ENCODE measurements at regions not wholly inside any gene's neighbourhood (a gene's known extent, or its start where the extent isn't known, plus 50 kb on each side); places are given as distances from the start of the nearest gene placed in this dataset.
"Not testable (repeated sequence)": the region's sequence is repeated elsewhere in the genome, so short reads cannot be mapped to it uniquely, and the experiment has no call there.

DNA sequence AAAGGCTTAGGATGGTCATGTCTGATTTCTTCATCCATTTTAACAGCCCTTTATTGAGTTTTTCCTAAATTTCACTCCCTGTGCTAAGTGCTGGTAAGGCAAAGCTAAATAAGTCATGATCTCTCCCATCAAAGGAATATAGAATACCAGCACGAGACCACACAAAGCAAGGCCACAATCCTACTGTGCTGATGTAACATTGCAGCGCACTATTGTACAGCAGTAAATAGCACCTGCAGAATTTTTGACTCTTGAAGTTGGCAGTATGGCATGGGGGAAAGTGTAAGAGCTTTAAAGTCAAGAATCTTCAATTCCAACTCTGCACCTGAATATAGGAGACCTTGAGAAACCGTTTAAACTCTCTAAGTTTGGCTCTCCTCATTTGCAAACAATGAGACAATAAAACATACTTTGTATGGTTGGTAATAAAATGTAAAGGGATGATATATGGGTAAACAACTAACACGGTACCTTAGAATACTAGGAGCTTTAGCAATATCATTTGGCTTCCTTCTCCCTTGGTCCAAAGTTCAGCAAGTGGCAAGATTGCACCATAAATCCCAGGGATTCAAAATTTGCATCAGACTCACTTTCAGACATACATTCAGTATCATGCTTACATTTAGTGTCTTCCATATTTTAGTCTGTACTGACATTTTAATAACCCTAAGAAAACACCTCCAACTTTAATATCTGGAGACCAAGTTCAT is 132.9 kb upstream of the PRDX6 start:
- no peak for DNase-seq

DNA sequence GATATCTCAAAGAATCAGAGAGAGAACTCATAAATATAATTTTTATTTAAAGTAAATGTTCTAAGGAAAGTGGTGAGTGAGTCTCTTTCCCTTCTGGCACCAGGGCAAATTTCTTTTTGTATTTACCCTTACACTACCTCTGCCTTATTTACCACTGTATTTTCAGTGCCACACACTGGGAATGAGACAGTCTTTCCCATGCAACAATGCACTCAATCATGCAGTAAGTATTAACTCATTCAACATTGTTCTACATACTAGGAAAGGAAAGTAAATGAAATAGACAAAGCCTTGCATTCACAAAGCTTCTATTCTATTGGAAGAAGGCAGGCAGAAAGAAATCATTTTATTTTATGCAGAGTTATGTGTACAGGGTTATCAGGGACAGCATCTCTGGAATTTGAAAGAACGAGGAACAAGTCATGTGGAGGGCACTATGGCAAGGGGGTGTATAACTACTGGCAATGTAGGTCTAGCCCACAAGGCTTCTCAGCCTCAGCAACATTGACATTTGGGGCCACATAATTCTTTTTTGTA is 129.8 kb upstream of the PRDX6 start:
- DNase-seq: no peak

DNA sequence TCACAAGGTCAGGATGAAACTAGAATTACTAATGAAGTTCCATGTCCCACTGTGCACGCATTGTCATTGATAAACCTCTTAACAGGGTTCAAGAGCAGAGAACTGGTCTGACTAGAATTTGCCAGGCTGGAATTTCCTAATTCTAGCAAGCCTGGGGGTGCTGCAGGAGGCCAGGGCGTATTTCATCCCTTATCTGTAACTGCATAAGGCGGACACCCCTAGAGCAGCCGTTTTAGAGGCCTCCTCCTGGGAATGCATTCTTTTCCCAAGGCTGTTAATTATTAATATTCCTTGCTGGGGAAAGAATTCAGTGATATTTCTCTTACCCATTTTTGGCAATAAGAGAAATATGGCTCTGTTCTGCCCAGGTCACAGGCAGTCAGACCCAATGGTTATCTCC is 124.5 kb upstream of the PRDX6 start:
- DNase-seq: not testable (repeated sequence)

DNA sequence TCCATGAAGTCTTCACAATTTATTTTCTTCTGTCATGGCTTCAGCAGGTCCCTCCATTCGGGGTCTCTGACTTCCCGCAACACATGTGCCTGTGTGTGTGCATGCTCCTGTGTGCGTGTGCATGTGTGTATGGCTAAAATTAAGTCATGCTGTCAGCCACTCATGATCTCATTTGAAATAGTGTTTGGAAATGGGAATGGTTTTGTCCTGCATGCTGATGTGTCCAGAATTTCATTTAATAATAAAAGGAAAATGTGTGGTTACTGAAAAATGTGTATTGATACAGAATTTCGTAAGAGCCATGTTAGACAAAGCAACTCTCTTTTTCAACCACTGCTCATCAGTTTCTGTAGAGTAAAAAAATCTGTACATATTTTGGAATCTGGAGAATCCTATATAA is 123.8 kb upstream of the PRDX6 start:
- DNase-seq: no peak

DNA sequence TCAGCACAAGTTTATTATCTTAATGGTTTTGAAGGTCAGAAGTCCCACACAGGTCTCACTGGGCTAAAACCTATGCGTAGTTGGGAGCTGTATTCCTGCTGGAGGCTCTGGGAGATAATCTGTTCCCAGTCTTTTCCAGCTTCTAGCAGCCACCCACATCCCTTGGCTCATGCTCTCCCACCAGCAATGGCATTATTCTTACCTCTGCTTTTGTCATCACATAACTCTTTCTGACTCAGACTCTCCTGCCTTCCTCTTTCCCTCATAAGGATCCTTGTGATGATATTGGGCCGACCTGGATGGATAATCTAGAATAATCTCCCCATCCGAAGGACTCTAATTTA is 122.2 kb upstream of the PRDX6 start:
- DNase-seq: no peak

DNA sequence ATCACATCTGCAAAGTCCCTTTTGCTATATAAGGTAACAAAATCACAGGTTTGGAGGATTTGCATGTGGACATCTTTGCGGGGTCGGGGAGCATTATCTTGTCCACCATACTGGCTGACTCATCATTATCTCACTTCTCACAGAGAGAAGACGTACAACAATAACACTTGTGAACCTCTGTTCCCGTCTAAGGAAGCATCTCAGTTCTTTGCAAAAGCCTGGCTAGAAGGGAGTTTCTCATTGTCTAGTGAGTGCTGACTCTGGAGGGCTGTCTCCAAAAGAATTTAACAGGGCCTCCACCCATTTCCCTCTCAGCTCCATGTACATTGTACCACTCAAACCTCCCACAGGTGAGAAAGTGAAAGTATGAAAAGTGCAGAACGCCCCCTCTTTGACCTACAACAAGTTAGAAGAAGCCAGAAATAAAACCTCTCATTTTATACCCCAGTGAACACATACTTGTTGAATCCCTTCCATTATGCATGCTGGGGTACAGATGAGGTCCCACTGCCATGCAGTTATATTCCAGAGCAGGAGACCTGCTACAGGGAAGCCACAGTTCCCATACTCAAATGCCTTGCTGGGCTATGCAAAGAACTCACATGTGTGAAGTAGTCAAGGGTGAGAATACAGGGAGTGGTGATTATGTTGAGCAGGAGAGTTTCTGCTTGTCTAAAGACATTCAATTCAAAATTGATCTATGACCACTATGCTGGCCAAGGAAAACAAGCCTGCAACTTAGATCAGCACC is 121.7 kb upstream of the PRDX6 start:
- DNase-seq: no peak

DNA sequence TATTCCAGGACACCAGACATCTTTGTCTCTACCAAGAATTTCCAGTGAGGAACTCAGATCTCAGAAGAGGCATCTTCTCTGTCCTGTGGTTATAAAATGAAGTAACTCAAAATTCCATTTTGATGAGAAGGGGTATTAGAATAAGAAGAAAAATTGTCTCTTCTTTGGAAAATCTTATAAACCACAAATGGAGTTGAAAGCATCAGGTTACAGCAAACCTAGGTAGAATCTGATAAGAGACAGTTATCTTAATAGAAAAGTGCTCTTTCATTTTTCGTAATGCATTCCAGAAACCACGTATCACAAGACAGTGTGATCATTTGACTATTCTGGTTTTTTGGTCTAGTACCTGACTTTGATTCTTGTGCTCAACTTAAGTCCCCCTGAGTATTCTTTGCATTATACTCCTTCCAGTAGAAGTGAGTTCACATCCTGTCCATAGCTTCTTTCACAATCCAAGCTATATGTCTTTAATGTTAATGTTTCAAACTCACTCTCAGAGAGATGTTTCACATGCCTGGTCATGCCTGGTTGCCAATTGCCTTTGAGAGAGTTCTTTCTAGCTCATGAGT is 120.9 kb upstream of the PRDX6 start:
- DNase-seq: no peak

DNA sequence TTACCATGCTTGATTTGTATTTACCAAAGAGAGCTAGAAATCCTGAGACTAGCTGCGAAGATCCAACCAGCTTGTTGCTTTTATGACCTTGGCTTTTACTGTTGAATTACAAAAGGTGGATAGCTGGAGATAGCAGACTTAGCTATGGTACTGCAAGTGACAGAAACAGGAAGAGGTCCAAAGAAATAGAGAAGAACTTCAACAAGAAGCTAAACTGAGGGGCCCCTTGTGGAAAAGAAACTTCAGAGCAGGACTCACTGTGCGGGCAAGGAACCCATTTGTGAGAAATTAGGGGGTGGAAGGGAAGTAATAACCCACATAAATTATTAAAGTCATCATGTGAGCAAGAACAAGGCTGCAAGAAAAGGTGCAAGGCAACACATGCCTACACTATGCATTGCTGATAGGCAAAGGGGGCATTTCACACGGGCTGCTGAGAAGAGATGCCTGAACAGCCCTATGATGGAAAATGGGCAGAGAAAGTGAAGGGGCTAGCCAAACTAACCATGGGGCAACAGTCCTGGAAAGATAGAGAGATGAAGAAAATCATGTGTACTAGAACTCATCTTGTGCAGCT is 116.6 kb upstream of the PRDX6 start:
- no peak for DNase-seq

DNA sequence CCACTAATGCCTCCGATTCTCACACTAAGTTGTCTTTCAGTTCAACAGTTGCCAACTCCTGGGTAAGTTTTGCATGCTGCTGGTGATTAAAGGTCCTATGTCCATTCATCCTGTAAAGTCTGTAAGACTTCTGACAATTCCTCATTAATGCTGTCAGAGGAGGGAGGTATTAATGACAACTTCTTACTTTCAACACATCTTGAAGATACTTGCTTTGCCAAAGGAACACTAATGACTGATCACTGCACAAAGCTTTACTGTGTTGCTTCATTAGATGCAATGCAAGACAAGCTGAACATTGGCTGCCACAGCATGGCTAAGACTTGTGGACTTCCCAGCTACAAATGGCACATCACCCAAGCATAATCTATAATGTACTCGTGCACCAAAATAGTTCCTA is 114.6 kb upstream of the PRDX6 start:
- DNase-seq: no peak

DNA sequence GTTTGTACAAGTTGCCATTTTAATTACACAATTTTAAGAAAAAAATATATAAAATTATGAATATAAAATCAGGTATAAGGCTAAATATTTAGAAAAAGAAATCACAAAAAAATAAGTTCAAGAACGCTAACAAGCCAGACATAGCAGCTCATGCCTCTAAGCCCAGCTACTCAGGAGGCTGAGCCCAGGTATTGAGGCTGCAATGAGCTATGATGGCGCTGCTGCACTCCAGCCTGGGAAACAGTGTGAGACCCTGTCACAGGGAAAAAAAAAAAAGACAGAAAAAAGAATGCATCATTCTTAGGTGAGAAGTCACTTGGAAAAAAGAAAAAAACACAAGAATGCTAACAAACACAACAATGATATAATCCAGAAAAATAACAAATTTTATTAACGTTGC is 112.3 kb upstream of the PRDX6 start:
- DNase-seq: no peak

DNA sequence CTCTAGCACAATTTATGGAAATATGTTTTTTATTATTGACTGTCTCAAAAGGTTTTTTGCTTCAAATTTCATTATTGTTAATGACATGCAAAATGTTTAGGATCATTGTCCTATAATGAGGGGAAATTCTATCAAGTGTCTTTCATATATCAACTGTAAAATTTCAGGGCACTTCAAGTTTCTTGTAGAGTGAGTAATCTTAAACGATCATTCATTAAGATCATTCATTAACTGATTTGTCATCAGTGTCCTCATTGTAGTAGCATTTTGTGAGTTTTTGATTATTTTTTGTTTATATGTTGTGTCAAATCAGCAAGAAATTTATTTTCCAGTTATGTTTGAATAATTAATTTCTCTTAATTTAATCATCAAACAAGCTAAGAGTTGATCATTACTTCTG is 111.8 kb upstream of the PRDX6 start:
- no peak for DNase-seq

DNA sequence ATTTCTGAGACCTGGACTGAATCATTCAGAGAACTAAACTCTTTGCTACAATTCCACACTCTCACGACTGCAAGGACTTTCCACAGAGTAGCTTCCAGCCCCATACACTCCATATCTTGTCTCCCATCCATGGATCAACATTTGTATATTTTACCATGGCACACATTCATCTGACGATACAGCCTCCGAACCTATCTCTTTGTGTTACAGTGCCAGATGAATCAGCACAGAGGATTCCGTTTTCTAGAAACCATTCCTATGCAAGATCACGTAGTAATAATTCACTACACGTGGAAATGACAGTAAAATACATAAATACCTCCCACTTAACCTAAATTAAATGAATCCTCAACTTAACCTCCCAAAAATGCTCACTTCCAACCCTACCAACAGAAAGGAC is 110.0 kb upstream of the PRDX6 start:
- DNase-seq: no peak

DNA sequence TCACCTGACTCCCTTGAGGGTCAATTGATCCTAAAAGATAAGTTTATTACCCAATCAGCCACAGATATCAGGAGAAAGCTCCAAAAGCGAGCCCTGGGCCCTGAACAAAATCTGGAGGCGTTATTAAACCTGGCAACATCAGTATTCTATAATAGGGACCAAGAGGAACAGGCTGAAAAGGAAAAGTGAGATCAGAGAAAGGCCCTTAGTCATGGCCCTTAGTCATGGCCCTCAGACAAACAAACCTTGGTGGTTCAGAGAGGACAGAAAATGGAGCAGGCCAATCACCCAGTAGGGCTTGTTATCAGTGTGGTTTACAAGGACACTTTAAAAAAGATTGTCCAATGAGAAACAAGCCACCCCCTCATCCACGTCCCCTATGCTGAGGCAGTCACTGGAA is 106.5 kb upstream of the PRDX6 start:
- DNase-seq: not testable (repeated sequence)

DNA sequence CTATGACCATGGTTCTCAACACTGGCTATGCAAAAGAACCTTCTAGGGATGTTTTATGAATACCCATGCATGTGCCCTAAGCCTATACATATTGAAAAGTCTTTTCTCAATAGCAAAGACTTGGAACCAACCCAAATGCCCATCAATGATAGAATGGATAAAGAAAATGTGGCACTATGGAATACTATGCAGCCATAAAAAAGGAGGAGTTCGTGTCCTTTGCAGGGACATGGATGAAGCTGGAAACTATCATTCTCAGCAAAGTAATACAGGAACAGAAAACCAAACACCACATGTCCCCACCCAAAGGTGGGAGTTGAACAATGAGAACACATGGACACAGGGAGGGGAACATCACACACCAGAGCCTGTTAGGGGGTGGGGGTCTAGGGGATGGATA is 101.1 kb upstream of the PRDX6 start:
- not testable (repeated sequence) for DNase-seq

DNA sequence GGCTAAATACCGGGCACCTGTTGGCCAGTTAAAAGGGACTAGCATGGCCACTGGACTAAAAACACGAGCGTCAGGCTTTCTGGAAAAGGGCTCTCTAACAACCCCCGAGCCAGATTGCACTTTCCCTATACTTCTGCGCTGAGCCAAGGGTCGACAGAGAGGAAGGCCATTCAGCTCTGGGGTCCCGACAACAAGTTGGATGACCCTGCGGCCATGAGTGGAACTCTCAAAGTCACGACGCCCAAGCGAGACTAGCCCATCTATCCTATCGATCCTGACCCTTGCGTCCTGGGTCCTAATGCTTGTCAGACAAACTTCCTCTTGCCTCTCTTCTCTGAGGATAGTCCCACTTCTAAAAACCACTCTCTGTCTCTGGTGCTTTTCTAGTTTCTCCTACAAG is 99.9 kb upstream of the PRDX6 start:
- no peak for DNase-seq

DNA sequence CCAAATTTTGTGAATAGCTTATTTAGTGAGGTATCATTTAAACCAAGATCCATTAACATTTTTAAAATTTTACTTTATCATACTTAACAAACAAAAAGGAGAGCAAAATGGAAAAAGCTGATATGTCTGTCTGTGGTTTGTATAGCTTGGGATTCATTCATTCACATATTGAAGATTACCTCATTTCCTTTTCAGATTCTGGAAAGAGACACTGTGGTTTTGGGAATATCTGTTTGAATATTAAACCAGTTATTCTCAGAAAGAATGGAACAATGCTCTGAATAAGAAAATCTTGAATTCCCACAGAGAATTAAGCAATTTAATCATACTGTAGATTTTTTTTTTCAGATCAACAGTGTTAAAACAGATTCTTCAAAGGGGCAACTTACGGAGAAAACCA is 93.8 kb upstream of the PRDX6 start:
- DNase-seq: no peak

DNA sequence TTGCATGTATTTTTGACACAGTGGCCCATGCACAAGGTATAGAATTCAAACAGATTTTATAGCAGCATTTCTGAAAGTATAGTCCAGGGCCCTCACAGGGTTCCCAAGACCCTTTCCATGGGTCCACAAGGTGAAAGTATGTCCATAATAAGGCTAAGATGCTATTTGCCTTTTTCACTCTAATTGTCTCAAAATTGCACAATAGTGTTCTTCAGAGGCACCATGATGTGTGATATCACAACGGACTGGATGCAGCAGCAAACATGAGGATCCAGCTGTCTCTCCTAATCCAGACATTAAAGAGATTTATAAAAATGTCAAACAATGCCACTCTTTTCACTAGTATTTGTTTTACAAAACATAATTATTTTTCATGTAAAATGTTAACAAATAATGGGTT is 88.8 kb upstream of the PRDX6 start:
- no peak for DNase-seq

DNA sequence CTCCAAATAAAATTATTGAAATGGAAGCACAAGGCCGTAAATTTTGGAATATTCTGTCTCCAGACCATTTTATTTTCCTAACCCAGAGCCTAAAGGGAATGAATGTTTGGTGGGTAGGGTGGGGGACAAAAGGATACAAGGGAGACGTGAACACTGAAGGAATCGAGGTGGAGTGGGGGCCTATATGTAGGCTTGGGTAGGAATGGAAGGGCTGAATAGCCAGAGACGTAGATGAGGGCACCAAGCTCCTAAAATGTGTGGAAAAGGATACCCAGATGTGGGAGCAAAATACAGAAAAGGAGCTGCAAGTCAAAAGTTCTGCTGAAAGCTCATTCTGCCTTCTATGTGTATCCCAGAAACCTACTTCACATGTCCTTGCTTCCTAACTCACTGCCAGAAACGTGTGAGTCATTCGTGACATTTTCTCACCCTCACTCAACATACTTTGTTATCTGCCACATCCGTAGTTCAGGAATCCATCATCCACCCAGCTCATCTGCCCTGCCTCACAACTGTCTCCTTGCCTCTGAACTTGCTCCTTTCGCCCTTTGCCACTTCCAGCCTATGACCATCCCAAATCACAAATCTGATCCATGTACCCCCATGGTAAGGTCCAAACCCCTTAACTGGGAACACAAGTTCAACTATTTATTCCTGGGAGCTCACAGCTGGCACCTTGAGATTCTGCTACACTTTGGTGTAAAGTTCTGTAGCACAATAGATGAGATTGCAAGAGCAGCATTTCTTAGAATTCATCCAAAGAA is 84.1 kb upstream of the PRDX6 start:
- DNase-seq: no peak

DNA sequence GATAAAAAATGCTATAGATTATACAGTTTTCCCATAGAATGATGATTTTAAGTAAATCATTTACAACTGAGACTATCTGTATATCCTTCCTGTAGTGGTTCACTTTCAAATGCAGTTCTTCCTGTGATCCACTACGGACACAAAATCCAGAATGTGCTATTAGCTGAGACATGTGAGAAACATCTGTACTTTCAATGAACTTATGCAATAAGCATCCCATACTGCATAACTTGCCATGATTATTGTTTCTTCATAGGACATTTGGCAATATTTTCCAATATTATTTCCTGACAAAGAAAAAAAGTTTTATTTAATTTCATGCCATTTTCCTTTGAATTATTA is 83.5 kb upstream of the PRDX6 start:
- no peak for DNase-seq

DNA sequence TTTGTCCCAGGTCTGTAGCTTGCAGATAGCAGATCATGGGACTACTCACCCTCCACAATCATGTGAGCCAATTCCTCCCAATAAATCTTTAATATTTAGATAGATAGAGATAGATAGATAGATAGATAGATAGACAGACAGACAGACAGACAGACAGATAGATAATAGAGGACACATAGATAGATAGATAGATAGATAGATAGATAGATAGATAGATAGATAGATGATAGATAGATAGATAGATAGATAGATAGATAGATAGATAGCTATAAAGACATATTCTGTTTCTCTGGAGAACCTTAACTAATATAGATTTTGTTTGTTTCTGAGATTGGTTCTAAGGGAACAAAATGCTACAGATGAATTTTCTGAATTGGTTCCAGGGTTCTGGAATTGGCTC is 82.3 kb upstream of the PRDX6 start:
- not testable (repeated sequence) for DNase-seq

DNA sequence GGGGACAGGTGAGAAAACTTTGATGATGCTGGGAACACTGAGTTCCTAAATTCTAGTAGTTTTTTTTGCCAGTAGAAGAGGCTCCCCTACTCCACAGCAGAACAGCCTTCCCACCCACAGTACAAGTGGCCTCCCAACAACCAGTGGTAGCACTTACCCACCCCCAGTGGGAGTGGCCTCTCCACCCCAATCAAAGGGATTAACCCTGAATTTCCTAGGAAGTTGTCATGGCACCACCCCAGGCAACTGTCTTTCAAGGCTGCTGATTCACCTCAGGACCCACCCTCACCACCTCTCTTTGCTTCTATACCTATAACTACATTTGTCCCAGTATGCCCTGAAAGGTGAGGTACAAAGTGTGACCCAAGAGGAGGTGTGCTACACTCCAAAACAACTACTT is 81.4 kb upstream of the PRDX6 start:
- DNase-seq: no peak

DNA sequence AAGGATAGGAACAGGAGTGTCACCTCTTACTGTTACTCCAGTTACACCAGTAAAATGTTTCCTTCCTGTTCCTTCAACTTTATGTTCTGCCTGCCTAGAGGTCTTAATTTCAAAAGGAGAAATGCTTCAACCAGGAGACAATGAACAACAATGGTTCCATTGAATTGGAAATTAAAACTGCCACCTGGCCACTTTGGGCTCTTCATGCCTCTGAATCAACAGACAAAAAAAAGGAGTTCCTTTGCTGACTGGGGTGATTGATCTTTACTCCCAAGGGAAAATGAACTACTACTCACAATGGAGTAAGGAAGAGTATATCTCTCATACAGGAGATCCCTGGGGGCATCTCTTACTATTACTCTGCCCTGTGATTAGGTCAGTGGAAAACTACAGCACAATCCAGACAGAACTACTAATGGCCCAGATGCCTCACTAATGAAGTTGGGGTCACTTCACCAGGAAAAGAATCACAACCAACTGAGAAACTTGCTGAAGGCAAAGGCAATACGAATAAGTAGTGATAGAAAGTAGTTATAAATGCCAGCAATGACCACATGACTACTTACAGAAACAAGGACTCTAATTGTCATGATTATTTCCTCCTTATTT is 76.6 kb upstream of the PRDX6 start:
- DNase-seq: no peak

DNA sequence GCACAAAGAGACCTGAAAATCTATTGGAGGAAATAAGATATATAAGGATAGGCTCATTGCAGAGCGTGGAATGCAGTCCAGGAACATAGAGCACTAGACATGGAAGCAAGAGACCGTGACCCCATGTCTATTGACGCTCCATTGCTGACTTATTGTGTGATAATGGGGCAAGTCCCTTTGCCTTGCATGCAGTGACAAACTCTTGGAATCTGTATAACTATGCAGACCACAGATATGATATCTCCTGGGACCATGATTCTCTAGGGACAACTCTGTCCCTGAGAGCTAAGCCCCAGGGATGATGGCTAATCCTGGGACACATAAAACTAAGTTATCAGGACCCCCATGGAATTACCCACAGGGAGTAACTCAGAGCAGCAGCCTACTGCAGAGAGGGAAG is 73.1 kb upstream of the PRDX6 start:
- DNase-seq: no peak

Measured in NCI-H446 (cell line).